Neural progenitor cell (in vitro differentiated cells): ENCODE measurements at regions not wholly inside any gene's neighbourhood (a gene's known extent, or its start where the extent isn't known, plus 50 kb on each side); places are given as distances from the start of the nearest gene placed in this dataset.

Experiments used
- DNase-seq: peaks from one replicate; pipeline ENCODE4 v3.0.0-alpha.2; 2016; ENCODE audit warnings: low spot score
- H2AFZ ChIP-seq: fragments of 200-600 bp; sonication (generic); replicated peaks from 2 replicates; pipeline ENCODE4 v1.6.1; 2016; ENCODE audit warnings: antibody characterized with exemption
- H3F3A ChIP-seq: fragments of 200-600 bp; sonication (generic); 2 replicates; pipeline ENCODE4 v1.6.1; 2016; ENCODE audit warnings: antibody characterized with exemption, low read depth
- H3K27ac ChIP-seq: fragments of 200-600 bp; sonication (generic); 2 replicates; pipeline ENCODE4 v1.5.1; 2016; ENCODE audit warnings: mild to moderate bottlenecking
- H3K27me3 ChIP-seq: fragments of 200-600 bp; sonication (generic); 2 replicates; pipeline ENCODE4 v1.6.1; 2016; ENCODE audit warnings: mild to moderate bottlenecking, moderate library complexity
- H3K36me3 ChIP-seq: fragments of 200-600 bp; sonication (generic); 2 replicates; pipeline ENCODE4 v1.5.1; 2016
- H3K4me1 ChIP-seq: fragments of 200-600 bp; sonication (generic); 2 replicates; pipeline ENCODE4 v1.6.1; 2016; ENCODE audit warnings: mixed run types
- H3K4me2 ChIP-seq: fragments of 200-600 bp; sonication (generic); 2 replicates; pipeline ENCODE4 v1.6.1; 2016
- H3K4me3 ChIP-seq: fragments of 200-600 bp; sonication (generic); 2 replicates; pipeline ENCODE4 v1.5.1; 2016
- H3K79me2 ChIP-seq: fragments of 200-600 bp; sonication (generic); 2 replicates; pipeline ENCODE4 v1.6.1; 2016; ENCODE audit warnings: low read depth
- H3K9ac ChIP-seq: fragments of 200-600 bp; sonication (generic); 2 replicates; pipeline ENCODE4 v1.6.1; 2016
- H3K9me3 ChIP-seq: fragments of 200-600 bp; sonication (generic); 2 replicates; pipeline ENCODE4 v1.5.1; 2016; ENCODE audit warnings: low read depth
- H4K20me1 ChIP-seq: fragments of 200-600 bp; sonication (generic); 2 replicates; pipeline ENCODE4 v1.6.1; 2016; ENCODE audit warnings: low read depth
- H3K27ac Mint-ChIP-seq: 3 replicates; pipeline ENCODE4 v1.8.0; 2021; ENCODE audit warnings: mixed read lengths
- H3K27me3 Mint-ChIP-seq: 2 replicates; pipeline ENCODE4 v1.8.0; 2022; ENCODE audit warnings: low read depth, mild to moderate bottlenecking, inconsistent platforms, moderate library complexity, mixed read lengths; ENCODE audit not compliant: insufficient read depth
- H3K36me3 Mint-ChIP-seq: 3 replicates; pipeline ENCODE4 v1.8.0; 2021; ENCODE audit warnings: mixed read lengths
- H3K4me1 Mint-ChIP-seq: 3 replicates; pipeline ENCODE4 v1.8.0; 2021; ENCODE audit warnings: mixed read lengths
- H3K4me3 Mint-ChIP-seq: 3 replicates; pipeline ENCODE4 v1.8.0; 2021; ENCODE audit warnings: mild to moderate bottlenecking, moderate library complexity, mixed read lengths
- H3K9me3 Mint-ChIP-seq: 3 replicates; pipeline ENCODE4 v1.8.0; 2020; ENCODE audit warnings: mixed read lengths
- EZH2 ChIP-seq: fragments of 200-600 bp; sonication (generic); IDR thresholded peaks from 2 replicates; pipeline ENCODE4 v1.6.1; 2017; ENCODE audit warnings: antibody characterized with exemption, mild to moderate bottlenecking, moderate library complexity
- EZH2phosphoT487 ChIP-seq: fragments of 200-600 bp; sonication (generic); IDR thresholded peaks from 2 replicates; pipeline ENCODE4 v1.6.1; 2017; ENCODE audit warnings: antibody characterized with exemption
- TF ChIP-seq, protein P1 (sequence below): fragments of 200-600 bp; sonication (generic); IDR thresholded peaks from 2 replicates; pipeline ENCODE4 v1.5.1; 2017; ENCODE audit warnings: antibody characterized with exemption, mild to moderate bottlenecking

- Histone ChIP-seq H3K36me3 (no peaks in the 10 kb centered on the region), H3K79me2 (no peaks in the 10 kb centered on the region), H3K9me3 (no peaks in the 10 kb centered on the region), H3K4me1 (peaks cover 5% of the 10 kb centered on the region), H3K27ac (no peak overlapping the region), H3K9ac (no peak overlapping the region), H3K27me3 (no peaks in the 10 kb centered on the region), H2AFZ (no peak overlapping the region), H4K20me1 (no peaks in the 10 kb centered on the region), H3F3A (no peaks in the 10 kb centered on the region), H3K4me3 (no peak overlapping the region), H3K4me2 (no peak overlapping the region)
- H3K27me3 Mint-ChIP-seq = peaks cover 2% of the 10 kb centered on the region
- H3K36me3 Mint-ChIP-seq = no peaks in the 10 kb centered on the region
- H3K27ac Mint-ChIP-seq = no peak overlapping the region
- H3K4me1 Mint-ChIP-seq = peaks cover 12% of the 10 kb centered on the region
- H3K4me3 Mint-ChIP-seq = no peak overlapping the region
- H3K9me3 Mint-ChIP-seq = no peaks in the 10 kb centered on the region
- DNase-seq = no peak
- TF ChIP-seq, protein P1, sequence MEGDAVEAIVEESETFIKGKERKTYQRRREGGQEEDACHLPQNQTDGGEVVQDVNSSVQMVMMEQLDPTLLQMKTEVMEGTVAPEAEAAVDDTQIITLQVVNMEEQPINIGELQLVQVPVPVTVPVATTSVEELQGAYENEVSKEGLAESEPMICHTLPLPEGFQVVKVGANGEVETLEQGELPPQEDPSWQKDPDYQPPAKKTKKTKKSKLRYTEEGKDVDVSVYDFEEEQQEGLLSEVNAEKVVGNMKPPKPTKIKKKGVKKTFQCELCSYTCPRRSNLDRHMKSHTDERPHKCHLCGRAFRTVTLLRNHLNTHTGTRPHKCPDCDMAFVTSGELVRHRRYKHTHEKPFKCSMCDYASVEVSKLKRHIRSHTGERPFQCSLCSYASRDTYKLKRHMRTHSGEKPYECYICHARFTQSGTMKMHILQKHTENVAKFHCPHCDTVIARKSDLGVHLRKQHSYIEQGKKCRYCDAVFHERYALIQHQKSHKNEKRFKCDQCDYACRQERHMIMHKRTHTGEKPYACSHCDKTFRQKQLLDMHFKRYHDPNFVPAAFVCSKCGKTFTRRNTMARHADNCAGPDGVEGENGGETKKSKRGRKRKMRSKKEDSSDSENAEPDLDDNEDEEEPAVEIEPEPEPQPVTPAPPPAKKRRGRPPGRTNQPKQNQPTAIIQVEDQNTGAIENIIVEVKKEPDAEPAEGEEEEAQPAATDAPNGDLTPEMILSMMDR = no peak
- TF ChIP-seq EZH2phosphoT487 = no peak
- TF ChIP-seq EZH2 = no peak
Observed at GRCh38 chr4:65789805-65790204, 119.5 kb upstream of the EPHA5 start.

- Mint-ChIP-seq H3K4me3 (no peak overlapping the region), H3K36me3 (no peaks in the 10 kb centered on the region), H3K4me1 (peaks cover 12% of the 10 kb centered on the region), H3K27ac (no peak overlapping the region), H3K27me3 (peaks cover 2% of the 10 kb centered on the region), H3K9me3 (no peaks in the 10 kb centered on the region)
- Histone ChIP-seq H3K27ac (no peak overlapping the region), H3K4me2 (no peak overlapping the region), H3K4me3 (no peak overlapping the region), H3K9me3 (no peaks in the 10 kb centered on the region), H2AFZ (no peak overlapping the region), H4K20me1 (no peaks in the 10 kb centered on the region), H3K9ac (no peak overlapping the region), H3F3A (no peaks in the 10 kb centered on the region), H3K4me1 (peaks cover 5% of the 10 kb centered on the region), H3K27me3 (no peaks in the 10 kb centered on the region), H3K36me3 (no peaks in the 10 kb centered on the region), H3K79me2 (no peaks in the 10 kb centered on the region)
- TF ChIP-seq EZH2phosphoT487 (no peak), EZH2 (no peak)
- TF ChIP-seq, protein P1 = no peak
- no peak for DNase-seq
Observed at GRCh38 chr4:65789341-65789740, 119.1 kb upstream of the EPHA5 start.

GRCh38 chr4:65777270-65777669, 107.0 kb upstream of the EPHA5 start:
- TF ChIP-seq EZH2phosphoT487 (no peak), EZH2 (no peak)
- TF ChIP-seq, protein P1 = no peak
- peaks cover 31% of the 10 kb centered on the region for H3K9me3 Mint-ChIP-seq
- Histone ChIP-seq H3K4me3 (no peak overlapping the region), H3K9me3 (no peaks in the 10 kb centered on the region), H3K27me3 (no peaks in the 10 kb centered on the region), H3K4me1 (no peaks in the 10 kb centered on the region), H3K9ac (no peak overlapping the region), H2AFZ (no peak overlapping the region), H3K27ac (no peak overlapping the region), H3F3A (no peaks in the 10 kb centered on the region), H3K4me2 (no peak overlapping the region), H4K20me1 (no peaks in the 10 kb centered on the region), H3K36me3 (no peaks in the 10 kb centered on the region), H3K79me2 (no peaks in the 10 kb centered on the region)
- no peaks in the 10 kb centered on the region for H3K4me1 Mint-ChIP-seq
- H3K27me3 Mint-ChIP-seq = peaks cover 3% of the 10 kb centered on the region
- H3K27ac Mint-ChIP-seq = no peak overlapping the region
- no peak for DNase-seq
- H3K4me3 Mint-ChIP-seq = no peak overlapping the region
- no peaks in the 10 kb centered on the region for H3K36me3 Mint-ChIP-seq
